ENCODE measurements at regions not wholly inside any gene's neighbourhood (a gene's known extent, or its start where the extent isn't known, plus 50 kb on each side); places are given as distances from the start of the nearest gene placed in this dataset.

- DNase-seq, result no peak
Observed at GRCh38 chr2:52571380-52572347, 1195.9 kb upstream of the CHAC2 start.

GRCh38 chr2:52570716-52571115 lies 1196.9 kb upstream of the CHAC2 start:
- DNase-seq, result no peak

- DNase-seq, result no peak
Observed at GRCh38 chr2:52563151-52563550, 1204.5 kb upstream of the CHAC2 start.

- DNase-seq, result no peak
Observed at GRCh38 chr2:52558265-52558664, 1209.3 kb upstream of the CHAC2 start.

GRCh38 chr2:52542297-52542696 lies 1225.3 kb upstream of the CHAC2 start:
- DNase-seq, result no peak

- no peak for DNase-seq
Observed at GRCh38 chr2:52539026-52539970, 1228.3 kb upstream of the CHAC2 start.

- no peak for DNase-seq
Observed at GRCh38 chr2:52537588-52537987, 1230.0 kb upstream of the CHAC2 start.

- no peak for DNase-seq
Observed at GRCh38 chr2:52536929-52537460, 1230.6 kb upstream of the CHAC2 start.

- DNase-seq, result no peak
Observed at GRCh38 chr2:52532956-52533355, 1234.6 kb upstream of the CHAC2 start.

- no peak for DNase-seq
Observed at GRCh38 chr2:52526735-52527134, 1240.9 kb upstream of the CHAC2 start.

GRCh38 chr2:52520644-52521043 lies 1247.0 kb upstream of the CHAC2 start:
- no peak for DNase-seq

GRCh38 chr2:52518678-52519077 lies 1248.9 kb upstream of the CHAC2 start:
- no peak for DNase-seq

- no peak for DNase-seq
Observed at GRCh38 chr2:52512760-52513159, 1254.8 kb upstream of the CHAC2 start.

GRCh38 chr2:52510432-52510831 lies 1257.2 kb upstream of the CHAC2 start:
- no peak for DNase-seq

GRCh38 chr2:52502476-52502860 lies 1265.1 kb upstream of the CHAC2 start:
- no peak for DNase-seq

GRCh38 chr2:52501715-52502475 lies 1265.7 kb upstream of the CHAC2 start:
- DNase-seq, result no peak

- no peak for DNase-seq
Observed at GRCh38 chr2:52500561-52500960, 1267.0 kb upstream of the CHAC2 start.

- DNase-seq, result no peak
Observed at GRCh38 chr2:52498077-52498750, 1269.4 kb upstream of the CHAC2 start.

GRCh38 chr2:52495816-52496215 lies 1271.8 kb upstream of the CHAC2 start:
- no peak for DNase-seq

- no peak for DNase-seq
Observed at GRCh38 chr2:52477166-52477565, 1290.4 kb upstream of the CHAC2 start.

GRCh38 chr2:52475590-52475989 lies 1292.0 kb upstream of the CHAC2 start:
- DNase-seq, result peak; percentile 8 to 32
